Loucy (cell line): ENCODE measurements at regions not wholly inside any gene's neighbourhood (a gene's known extent, or its start where the extent isn't known, plus 50 kb on each side); places are given as distances from the start of the nearest gene placed in this dataset.

Source experiments
- H2AFZ ChIP-seq: fragments of 200-600 bp; sonication (generic); 2 replicates; pipeline ENCODE4 v1.6.0; 2016; ENCODE audit warnings: antibody characterized with exemption, mild to moderate bottlenecking, low read length, moderate library complexity
- H3F3A ChIP-seq: fragments of 200-600 bp; 2 replicates; pipeline ENCODE4 v1.6.0; 2016; ENCODE audit warnings: antibody characterized with exemption, low read depth, mild to moderate bottlenecking
- H3K27me3 ChIP-seq: fragments of 200-600 bp; sonication (generic); 2 replicates; pipeline ENCODE4 v1.6.1; 2014; ENCODE audit warnings: low read length, mild to moderate bottlenecking; ENCODE audit not compliant: insufficient read depth, poor library complexity, severe bottlenecking
- H3K36me3 ChIP-seq: fragments of 200-600 bp; sonication (generic); 2 replicates; pipeline ENCODE4 v1.6.1; 2016; ENCODE audit warnings: low read length; ENCODE audit not compliant: insufficient read depth
- H3K4me1 ChIP-seq: fragments of 200-600 bp; sonication (generic); 2 replicates; pipeline ENCODE4 v1.5.1; 2014; ENCODE audit warnings: low read length, mild to moderate bottlenecking; ENCODE audit not compliant: insufficient read depth, poor library complexity, severe bottlenecking
- H3K4me2 ChIP-seq: fragments of 200-600 bp; sonication (generic); 2 replicates; pipeline ENCODE4 v1.6.0; 2014; ENCODE audit warnings: antibody characterized with exemption, low read length, low read depth, mild to moderate bottlenecking; ENCODE audit not compliant: poor library complexity, severe bottlenecking
- H3K4me3 ChIP-seq: fragments of 200-600 bp; sonication (generic); 2 replicates; pipeline ENCODE4 v1.5.1; 2014; ENCODE audit warnings: low read length, mild to moderate bottlenecking, mixed read lengths; ENCODE audit not compliant: poor library complexity, severe bottlenecking
- H3K79me2 ChIP-seq: fragments of 200-600 bp; sonication (generic); 2 replicates; pipeline ENCODE4 v1.6.1; 2014; ENCODE audit warnings: low read length; ENCODE audit not compliant: insufficient read depth
- H3K9ac ChIP-seq: fragments of 200-600 bp; sonication (generic); 2 replicates; pipeline ENCODE4 v1.6.0; 2014; ENCODE audit warnings: mild to moderate bottlenecking, low read depth, low read length, moderate library complexity; ENCODE audit not compliant: poor library complexity, severe bottlenecking
- H3K9me2 ChIP-seq: fragments of 200-600 bp; sonication (generic); replicated peaks from 2 replicates; pipeline ENCODE4 v1.6.1; 2016; ENCODE audit warnings: low read depth, low read length, mixed read lengths
- H3K9me3 ChIP-seq: fragments of 200-600 bp; sonication (generic); 2 replicates; pipeline ENCODE4 v1.6.1; 2014; ENCODE audit warnings: mild to moderate bottlenecking, antibody characterized with exemption, low read length, low read depth; ENCODE audit not compliant: insufficient read depth
- H4K20me1 ChIP-seq: fragments of 200-600 bp; sonication (generic); 2 replicates; pipeline ENCODE4 v1.6.0; 2014; ENCODE audit warnings: antibody characterized with exemption, low read length, mild to moderate bottlenecking; ENCODE audit not compliant: insufficient read depth, poor library complexity, severe bottlenecking
- CTCF ChIP-seq: fragments of 200-600 bp; sonication (generic); conservative IDR thresholded peaks from 2 replicates; pipeline ENCODE4 v1.5.1; 2014; ENCODE audit warnings: mild to moderate bottlenecking, antibody characterized with exemption, low read length
- EZH2phosphoT487 ChIP-seq: fragments of 200-600 bp; IDR thresholded peaks from 2 replicates; pipeline ENCODE4 v1.6.1; 2018; ENCODE audit warnings: antibody characterized with exemption, mild to moderate bottlenecking, moderate library complexity, borderline replicate concordance

- peaks cover 93% of the 10 kb centered on the region for H3K4me1 ChIP-seq
- H4K20me1 ChIP-seq: no peaks in the 10 kb centered on the region
- TF ChIP-seq EZH2phosphoT487: no peak
- TF ChIP-seq CTCF: no peak
- peak overlapping the region; percentile 87 for H3K9ac ChIP-seq
- peak overlapping the region; percentile 83 for H3K4me2 ChIP-seq
- H3K9me2 ChIP-seq: no peaks in the 10 kb centered on the region
- no peaks in the 10 kb centered on the region for H3K9me3 ChIP-seq
- H3F3A ChIP-seq: peaks cover 20% of the 10 kb centered on the region
- peak overlapping the region; percentile 62 for H3K4me3 ChIP-seq
- no peaks in the 10 kb centered on the region for H3K79me2 ChIP-seq
- no peaks in the 10 kb centered on the region for H3K36me3 ChIP-seq
- H3K27me3 ChIP-seq: no peaks in the 10 kb centered on the region
- no peak overlapping the region for H2AFZ ChIP-seq
These were observed 172.6 kb downstream of the CD83 start for GRCh38 chr6:14290041-14290771.

DNA sequence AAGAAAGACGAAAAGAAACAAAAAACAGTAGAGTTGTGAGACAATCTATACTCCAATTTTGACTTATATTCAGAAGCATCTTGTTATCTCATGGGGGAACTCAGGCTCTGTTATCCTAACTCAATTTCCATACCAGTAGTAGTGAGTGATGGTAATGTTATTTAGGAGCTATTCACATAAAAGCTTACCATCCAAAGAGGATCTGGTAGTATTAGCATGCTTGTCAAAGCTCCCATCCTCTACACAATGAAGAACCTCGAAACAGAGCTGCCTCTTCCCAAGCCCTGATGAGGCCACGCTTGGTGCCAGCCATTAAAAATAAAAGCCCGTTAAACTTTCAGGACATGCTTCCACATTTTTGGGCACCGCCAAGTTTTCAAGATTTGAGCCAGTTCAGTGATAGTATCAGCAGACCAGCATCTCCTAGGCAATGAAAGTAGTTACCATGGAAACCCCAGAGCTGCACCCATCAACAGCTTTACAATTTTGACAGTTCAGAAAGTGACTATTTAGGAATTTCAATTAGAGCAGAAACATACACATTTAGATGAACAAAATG, 173.3 kb downstream of the CD83 start:
- peak overlapping the region; percentile 87 for H3K9ac ChIP-seq
- H3K27me3 ChIP-seq: no peaks in the 10 kb centered on the region
- no peaks in the 10 kb centered on the region for H4K20me1 ChIP-seq
- TF ChIP-seq CTCF: no peak
- TF ChIP-seq EZH2phosphoT487: no peak
- H3K9me3 ChIP-seq: no peaks in the 10 kb centered on the region
- no peaks in the 10 kb centered on the region for H3K9me2 ChIP-seq
- H2AFZ ChIP-seq: no peak overlapping the region
- no peaks in the 10 kb centered on the region for H3K36me3 ChIP-seq
- H3K79me2 ChIP-seq: no peaks in the 10 kb centered on the region
- peaks cover 20% of the 10 kb centered on the region for H3F3A ChIP-seq
- H3K4me2 ChIP-seq: peak overlapping the region; percentile 83
- H3K4me3 ChIP-seq: peak overlapping the region; percentile 62
- H3K4me1 ChIP-seq: peaks cover 95% of the 10 kb centered on the region

- TF ChIP-seq EZH2phosphoT487 (no peak), CTCF (no peak)
- H3K79me2 ChIP-seq: no peaks in the 10 kb centered on the region
- H3K9me2 ChIP-seq: no peaks in the 10 kb centered on the region
- H3F3A ChIP-seq: peaks cover 20% of the 10 kb centered on the region
- H3K27me3 ChIP-seq: no peaks in the 10 kb centered on the region
- peak overlapping the region; percentile 83 for H3K4me2 ChIP-seq
- no peaks in the 10 kb centered on the region for H3K9me3 ChIP-seq
- peak overlapping the region; percentile 87 for H3K9ac ChIP-seq
- H4K20me1 ChIP-seq: no peaks in the 10 kb centered on the region
- no peaks in the 10 kb centered on the region for H3K36me3 ChIP-seq
- no peak overlapping the region for H2AFZ ChIP-seq
- peak overlapping the region; percentile 62 for H3K4me3 ChIP-seq
- H3K4me1 ChIP-seq: peaks cover 92% of the 10 kb centered on the region
These were observed 173.8 kb downstream of the CD83 start for GRCh38 chr6:14291331-14291730.
